ENCODE measurements at regions not wholly inside any gene's neighbourhood (a gene's known extent, or its start where the extent isn't known, plus 50 kb on each side); places are given as distances from the start of the nearest gene placed in this dataset.

DNA sequence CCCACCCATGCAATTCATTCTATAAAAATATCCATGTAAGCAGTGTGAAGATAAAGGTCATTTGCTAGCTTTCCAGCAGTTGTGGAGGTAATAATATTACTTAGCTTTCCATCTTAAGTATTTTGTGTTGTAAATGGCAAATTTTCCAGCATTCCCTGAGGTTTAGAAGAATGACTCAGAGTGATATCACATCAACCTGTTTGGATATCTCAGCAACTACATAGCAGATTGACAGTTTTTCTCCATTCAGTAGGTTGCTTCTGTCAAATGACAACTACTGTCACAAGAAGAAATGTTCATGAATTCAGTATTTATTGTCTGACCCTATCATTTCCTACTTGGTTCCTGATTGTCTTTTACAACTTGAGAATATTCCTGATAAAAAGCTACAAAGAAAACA, 434.9 kb upstream of the GALNTL6 start (continued):
- no peak for TF ChIP-seq JAZF1 (CRISPR knock-in tag; IDR thresholded peaks at IDR 0.05)
- TF ChIP-seq ZNF416 (CRISPR knock-in tag; IDR thresholded peaks at IDR 0.05): no peak
- TF ChIP-seq NFE2L1 (CRISPR knock-in tag; IDR thresholded peaks at IDR 0.05): no peak
- TF ChIP-seq, protein P1, sequence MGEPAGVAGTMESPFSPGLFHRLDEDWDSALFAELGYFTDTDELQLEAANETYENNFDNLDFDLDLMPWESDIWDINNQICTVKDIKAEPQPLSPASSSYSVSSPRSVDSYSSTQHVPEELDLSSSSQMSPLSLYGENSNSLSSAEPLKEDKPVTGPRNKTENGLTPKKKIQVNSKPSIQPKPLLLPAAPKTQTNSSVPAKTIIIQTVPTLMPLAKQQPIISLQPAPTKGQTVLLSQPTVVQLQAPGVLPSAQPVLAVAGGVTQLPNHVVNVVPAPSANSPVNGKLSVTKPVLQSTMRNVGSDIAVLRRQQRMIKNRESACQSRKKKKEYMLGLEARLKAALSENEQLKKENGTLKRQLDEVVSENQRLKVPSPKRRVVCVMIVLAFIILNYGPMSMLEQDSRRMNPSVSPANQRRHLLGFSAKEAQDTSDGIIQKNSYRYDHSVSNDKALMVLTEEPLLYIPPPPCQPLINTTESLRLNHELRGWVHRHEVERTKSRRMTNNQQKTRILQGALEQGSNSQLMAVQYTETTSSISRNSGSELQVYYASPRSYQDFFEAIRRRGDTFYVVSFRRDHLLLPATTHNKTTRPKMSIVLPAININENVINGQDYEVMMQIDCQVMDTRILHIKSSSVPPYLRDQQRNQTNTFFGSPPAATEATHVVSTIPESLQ (CRISPR knock-in tag; IDR thresholded peaks at IDR 0.05): no peak
- no peak for TF ChIP-seq EMX1 (CRISPR knock-in tag; IDR thresholded peaks at IDR 0.05)
- no peak for TF ChIP-seq ATF1 (CRISPR knock-in tag; IDR thresholded peaks at IDR 0.05)

DNA sequence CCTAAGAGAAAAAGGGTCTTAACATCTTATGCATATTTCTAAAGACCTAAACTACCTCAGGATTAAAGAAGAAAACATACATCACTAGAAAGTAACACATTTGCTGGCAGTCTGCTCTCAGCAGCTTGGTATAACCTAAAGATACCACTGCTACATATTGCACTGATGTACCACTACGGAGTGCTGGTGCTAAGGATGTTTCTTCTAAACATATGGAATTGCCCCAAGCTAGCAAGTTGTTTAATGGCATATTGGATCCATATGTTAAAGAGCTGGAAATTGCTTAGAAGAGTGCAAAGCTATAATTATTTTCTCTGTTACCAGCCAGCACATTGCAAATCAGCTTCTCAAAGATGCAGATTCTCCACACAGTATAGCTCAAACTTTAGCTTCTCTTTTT, 436.5 kb upstream of the GALNTL6 start:
- no peaks in the 10 kb centered on the region for H3K27me3 Mint-ChIP-seq (ENCODE audit: low read depth)
- no peaks in the 10 kb centered on the region; the same call in 1 of the 2 replicates for H3K9me3 Mint-ChIP-seq
- H3K36me3 Mint-ChIP-seq: no peaks in the 10 kb centered on the region
- ChIA-PET POLR2A (no interaction called here), CTCF (no interaction called here)
- no peak for ATAC-seq
- no peaks in the 10 kb centered on the region for H3K4me1 Mint-ChIP-seq
- H3K4me3 Mint-ChIP-seq: no peak overlapping the region
- no peak overlapping the region for H3K27ac Mint-ChIP-seq
- TF ChIP-seq, protein P2, sequence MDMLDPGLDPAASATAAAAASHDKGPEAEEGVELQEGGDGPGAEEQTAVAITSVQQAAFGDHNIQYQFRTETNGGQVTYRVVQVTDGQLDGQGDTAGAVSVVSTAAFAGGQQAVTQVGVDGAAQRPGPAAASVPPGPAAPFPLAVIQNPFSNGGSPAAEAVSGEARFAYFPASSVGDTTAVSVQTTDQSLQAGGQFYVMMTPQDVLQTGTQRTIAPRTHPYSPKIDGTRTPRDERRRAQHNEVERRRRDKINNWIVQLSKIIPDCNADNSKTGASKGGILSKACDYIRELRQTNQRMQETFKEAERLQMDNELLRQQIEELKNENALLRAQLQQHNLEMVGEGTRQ (CRISPR knock-in tag; IDR thresholded peaks at IDR 0.05): no peak
- TF ChIP-seq, protein P3, sequence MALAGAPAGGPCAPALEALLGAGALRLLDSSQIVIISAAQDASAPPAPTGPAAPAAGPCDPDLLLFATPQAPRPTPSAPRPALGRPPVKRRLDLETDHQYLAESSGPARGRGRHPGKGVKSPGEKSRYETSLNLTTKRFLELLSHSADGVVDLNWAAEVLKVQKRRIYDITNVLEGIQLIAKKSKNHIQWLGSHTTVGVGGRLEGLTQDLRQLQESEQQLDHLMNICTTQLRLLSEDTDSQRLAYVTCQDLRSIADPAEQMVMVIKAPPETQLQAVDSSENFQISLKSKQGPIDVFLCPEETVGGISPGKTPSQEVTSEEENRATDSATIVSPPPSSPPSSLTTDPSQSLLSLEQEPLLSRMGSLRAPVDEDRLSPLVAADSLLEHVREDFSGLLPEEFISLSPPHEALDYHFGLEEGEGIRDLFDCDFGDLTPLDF (CRISPR knock-in tag; IDR thresholded peaks at IDR 0.05): no peak
- TF ChIP-seq OVOL2 (CRISPR knock-in tag; IDR thresholded peaks at IDR 0.05; ENCODE audit: borderline replicate concordance) (no peak), TEAD4 (CRISPR knock-in tag; IDR thresholded peaks at IDR 0.05) (no peak), SMAD4 (CRISPR knock-in tag; IDR thresholded peaks at IDR 0.05) (no peak), ESRRA (CRISPR knock-in tag; IDR thresholded peaks at IDR 0.05; ENCODE audit: borderline replicate concordance) (no peak), ZNF219 (CRISPR knock-in tag; IDR thresholded peaks at IDR 0.05; ENCODE audit: borderline replicate concordance) (no peak), SOX15 (CRISPR knock-in tag; IDR thresholded peaks at IDR 0.05) (no peak)
- TF ChIP-seq, protein P4, sequence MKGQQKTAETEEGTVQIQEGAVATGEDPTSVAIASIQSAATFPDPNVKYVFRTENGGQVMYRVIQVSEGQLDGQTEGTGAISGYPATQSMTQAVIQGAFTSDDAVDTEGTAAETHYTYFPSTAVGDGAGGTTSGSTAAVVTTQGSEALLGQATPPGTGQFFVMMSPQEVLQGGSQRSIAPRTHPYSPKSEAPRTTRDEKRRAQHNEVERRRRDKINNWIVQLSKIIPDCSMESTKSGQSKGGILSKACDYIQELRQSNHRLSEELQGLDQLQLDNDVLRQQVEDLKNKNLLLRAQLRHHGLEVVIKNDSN (CRISPR knock-in tag; IDR thresholded peaks at IDR 0.05): no peak
- TF ChIP-seq, protein P5, sequence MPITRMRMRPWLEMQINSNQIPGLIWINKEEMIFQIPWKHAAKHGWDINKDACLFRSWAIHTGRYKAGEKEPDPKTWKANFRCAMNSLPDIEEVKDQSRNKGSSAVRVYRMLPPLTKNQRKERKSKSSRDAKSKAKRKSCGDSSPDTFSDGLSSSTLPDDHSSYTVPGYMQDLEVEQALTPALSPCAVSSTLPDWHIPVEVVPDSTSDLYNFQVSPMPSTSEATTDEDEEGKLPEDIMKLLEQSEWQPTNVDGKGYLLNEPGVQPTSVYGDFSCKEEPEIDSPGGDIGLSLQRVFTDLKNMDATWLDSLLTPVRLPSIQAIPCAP (CRISPR knock-in tag; IDR thresholded peaks at IDR 0.05): no peak
- TF ChIP-seq, protein P6, sequence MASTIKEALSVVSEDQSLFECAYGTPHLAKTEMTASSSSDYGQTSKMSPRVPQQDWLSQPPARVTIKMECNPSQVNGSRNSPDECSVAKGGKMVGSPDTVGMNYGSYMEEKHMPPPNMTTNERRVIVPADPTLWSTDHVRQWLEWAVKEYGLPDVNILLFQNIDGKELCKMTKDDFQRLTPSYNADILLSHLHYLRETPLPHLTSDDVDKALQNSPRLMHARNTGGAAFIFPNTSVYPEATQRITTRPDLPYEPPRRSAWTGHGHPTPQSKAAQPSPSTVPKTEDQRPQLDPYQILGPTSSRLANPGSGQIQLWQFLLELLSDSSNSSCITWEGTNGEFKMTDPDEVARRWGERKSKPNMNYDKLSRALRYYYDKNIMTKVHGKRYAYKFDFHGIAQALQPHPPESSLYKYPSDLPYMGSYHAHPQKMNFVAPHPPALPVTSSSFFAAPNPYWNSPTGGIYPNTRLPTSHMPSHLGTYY (CRISPR knock-in tag; IDR thresholded peaks at IDR 0.05): no peak
- TF ChIP-seq, protein P7, sequence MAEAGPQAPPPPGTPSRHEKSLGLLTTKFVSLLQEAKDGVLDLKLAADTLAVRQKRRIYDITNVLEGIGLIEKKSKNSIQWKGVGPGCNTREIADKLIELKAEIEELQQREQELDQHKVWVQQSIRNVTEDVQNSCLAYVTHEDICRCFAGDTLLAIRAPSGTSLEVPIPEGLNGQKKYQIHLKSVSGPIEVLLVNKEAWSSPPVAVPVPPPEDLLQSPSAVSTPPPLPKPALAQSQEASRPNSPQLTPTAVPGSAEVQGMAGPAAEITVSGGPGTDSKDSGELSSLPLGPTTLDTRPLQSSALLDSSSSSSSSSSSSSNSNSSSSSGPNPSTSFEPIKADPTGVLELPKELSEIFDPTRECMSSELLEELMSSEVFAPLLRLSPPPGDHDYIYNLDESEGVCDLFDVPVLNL (CRISPR knock-in tag; IDR thresholded peaks at IDR 0.05; ENCODE audit: borderline replicate concordance, low read depth): no peak
- no peak for DNase-seq (ENCODE audit: low spot score)
